PC-9 (cell line): ENCODE measurements at regions not wholly inside any gene's neighbourhood (a gene's known extent, or its start where the extent isn't known, plus 50 kb on each side); places are given as distances from the start of the nearest gene placed in this dataset.

Source experiments
- BruUV-seq: library from RNA; stranded (reverse); fragments of 400-500 nt; replicated peaks from 2 replicates; lab custom pipeline; 2021; lab: Mats Ljungman, UMichigan
- CTCF ChIA-PET: fragments of 300-600 bp; sonication (Branson Sonifier 250); formaldehyde crosslinking; loops from one replicate; lab custom pipeline; 2022; ENCODE audit warnings: antibody characterized with exemption; lab: Charles Lee
- POLR2A ChIA-PET: fragments of 300-600 bp; sonication (Branson Sonifier 250); formaldehyde crosslinking; loops from one replicate; lab custom pipeline; 2022; ENCODE audit warnings: antibody characterized with exemption; ENCODE audit not compliant: unreplicated experiment; lab: Charles Lee
- DNase-seq, 2 experiments: peaks; one replicate each; pipeline versions ENCODE4 v3.0.0 to v3.0.0-alpha.2; 2015 to 2022; ENCODE audit warnings: mixed read lengths in 1 of 2
- H2AFZ ChIP-seq: fragments of 200-600 bp; sonication (generic); 2 replicates; pipeline ENCODE4 v1.8.1; 2017; ENCODE audit warnings: antibody characterized with exemption
- H3F3A ChIP-seq: fragments of 200-600 bp; sonication (generic); 2 replicates; pipeline ENCODE4 v1.8.1; 2017; ENCODE audit warnings: antibody characterized with exemption, mild to moderate bottlenecking, low read depth; ENCODE audit not compliant: insufficient read depth
- H3K27ac ChIP-seq: fragments of 200-600 bp; sonication (generic); 2 replicates; pipeline ENCODE4 v1.6.1; 2016; ENCODE audit warnings: mixed run types
- H3K27me3 ChIP-seq: fragments of 200-600 bp; sonication (generic); 2 replicates; pipeline ENCODE4 v1.6.1; 2016; ENCODE audit warnings: low read depth, mixed run types; ENCODE audit not compliant: insufficient read depth
- H3K36me3 ChIP-seq: fragments of 200-600 bp; sonication (generic); 2 replicates; pipeline ENCODE4 v1.6.1; 2016; ENCODE audit warnings: low read depth, mixed run types
- H3K4me1 ChIP-seq: fragments of 200-600 bp; sonication (generic); replicated peaks from 2 replicates; pipeline ENCODE4 v1.6.1; 2016; ENCODE audit warnings: mixed run types; ENCODE audit not compliant: insufficient read depth
- H3K4me2 ChIP-seq: fragments of 200-600 bp; sonication (generic); 2 replicates; pipeline ENCODE4 v1.6.1; 2017; ENCODE audit warnings: mixed run types
- H3K4me3 ChIP-seq: fragments of 200-600 bp; sonication (generic); 2 replicates; pipeline ENCODE4 v1.6.1; 2016; ENCODE audit warnings: mixed run types
- H3K79me2 ChIP-seq: fragments of 200-600 bp; sonication (generic); 2 replicates; pipeline ENCODE4 v1.6.1; 2017; ENCODE audit warnings: low read depth, mixed run types
- H3K9me2 ChIP-seq: fragments of 200-600 bp; sonication (generic); 2 replicates; pipeline ENCODE4 v1.8.1; 2017; ENCODE audit warnings: mild to moderate bottlenecking; ENCODE audit not compliant: insufficient read depth
- H3K9me3 ChIP-seq: fragments of 200-600 bp; sonication (generic); 2 replicates; pipeline ENCODE4 v1.8.1; 2016; ENCODE audit warnings: low read depth; ENCODE audit not compliant: insufficient read depth
- H4K20me1 ChIP-seq: fragments of 200-600 bp; sonication (generic); 2 replicates; pipeline ENCODE4 v1.8.1; 2017; ENCODE audit not compliant: insufficient read depth
- EZH2 ChIP-seq: fragments of 200-600 bp; sonication (generic); IDR thresholded peaks from 2 replicates; pipeline ENCODE4 v1.8.0; 2017; ENCODE audit warnings: antibody characterized with exemption, low read depth
- intact Hi-C: fragments of 100-400 bp; cut with micrococcal nuclease; formaldehyde crosslinking; loops from one replicate; pipeline ENCODE4 v1.10.0; 2022; ENCODE audit not compliant: unreplicated experiment
- TF ChIP-seq, protein P1 (sequence below): fragments of 200-600 bp; sonication (generic); conservative IDR thresholded peaks from 2 replicates; pipeline ENCODE4 v1.6.1; 2017; ENCODE audit warnings: mixed run types, antibody characterized with exemption, mild to moderate bottlenecking, moderate library complexity

- no peaks in the 10 kb centered on the region for H3K79me2 ChIP-seq
- H3K4me1 ChIP-seq = no peaks in the 10 kb centered on the region
- H3F3A ChIP-seq = no peaks in the 10 kb centered on the region
- H3K9me2 ChIP-seq = no peaks in the 10 kb centered on the region
- no peaks in the 10 kb centered on the region for H3K36me3 ChIP-seq
- TF ChIP-seq, protein P1, sequence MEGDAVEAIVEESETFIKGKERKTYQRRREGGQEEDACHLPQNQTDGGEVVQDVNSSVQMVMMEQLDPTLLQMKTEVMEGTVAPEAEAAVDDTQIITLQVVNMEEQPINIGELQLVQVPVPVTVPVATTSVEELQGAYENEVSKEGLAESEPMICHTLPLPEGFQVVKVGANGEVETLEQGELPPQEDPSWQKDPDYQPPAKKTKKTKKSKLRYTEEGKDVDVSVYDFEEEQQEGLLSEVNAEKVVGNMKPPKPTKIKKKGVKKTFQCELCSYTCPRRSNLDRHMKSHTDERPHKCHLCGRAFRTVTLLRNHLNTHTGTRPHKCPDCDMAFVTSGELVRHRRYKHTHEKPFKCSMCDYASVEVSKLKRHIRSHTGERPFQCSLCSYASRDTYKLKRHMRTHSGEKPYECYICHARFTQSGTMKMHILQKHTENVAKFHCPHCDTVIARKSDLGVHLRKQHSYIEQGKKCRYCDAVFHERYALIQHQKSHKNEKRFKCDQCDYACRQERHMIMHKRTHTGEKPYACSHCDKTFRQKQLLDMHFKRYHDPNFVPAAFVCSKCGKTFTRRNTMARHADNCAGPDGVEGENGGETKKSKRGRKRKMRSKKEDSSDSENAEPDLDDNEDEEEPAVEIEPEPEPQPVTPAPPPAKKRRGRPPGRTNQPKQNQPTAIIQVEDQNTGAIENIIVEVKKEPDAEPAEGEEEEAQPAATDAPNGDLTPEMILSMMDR = no peak
- no peak for TF ChIP-seq EZH2
- no peak overlapping the region for H3K27ac ChIP-seq
- H2AFZ ChIP-seq = no peak overlapping the region
- H4K20me1 ChIP-seq = no peaks in the 10 kb centered on the region
- H3K27me3 ChIP-seq = no peaks in the 10 kb centered on the region
- CTCF ChIA-PET = no interaction called here
- no peak overlapping the region for H3K4me2 ChIP-seq
- POLR2A ChIA-PET = no interaction called here
- no peak overlapping the region for H3K4me3 ChIP-seq
- intact Hi-C loops = no loop called here
- no peak for DNase-seq
- no peaks in the 10 kb centered on the region for H3K9me3 ChIP-seq
- no TSS peak for BruUV-seq
Measured at GRCh38 chr18:37946324-37946723, 380.7 kb upstream of the CELF4 start.

DNA sequence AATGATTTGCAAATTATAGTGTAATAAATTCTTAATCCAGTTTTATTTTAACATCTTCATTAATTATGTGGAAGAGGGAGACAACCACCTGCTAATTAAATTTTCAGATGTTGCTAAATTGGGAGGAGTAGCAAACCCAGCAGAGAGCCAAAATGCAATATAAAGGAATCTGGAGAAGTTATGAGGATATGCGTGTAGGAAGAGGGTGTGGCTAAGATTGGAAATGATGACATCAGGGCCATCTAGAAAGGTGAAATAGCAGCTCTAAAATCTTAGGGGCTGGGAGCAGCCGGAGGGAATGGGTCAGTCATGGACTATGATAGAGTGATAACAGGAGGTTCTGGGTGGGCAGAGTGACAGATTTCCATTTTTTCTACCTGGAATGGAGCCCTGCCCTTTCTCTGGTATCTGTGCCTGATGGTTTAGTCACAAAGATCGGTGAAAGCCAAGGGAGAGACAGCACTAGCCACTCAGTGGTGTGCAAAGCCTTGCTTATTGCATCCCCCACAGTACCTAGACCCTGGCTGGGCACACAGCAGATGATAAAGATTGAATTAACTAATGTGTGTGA is 379.2 kb upstream of the CELF4 start:
- no peak overlapping the region for H3K4me3 ChIP-seq
- no peaks in the 10 kb centered on the region for H3K36me3 ChIP-seq
- no peaks in the 10 kb centered on the region for H3F3A ChIP-seq
- no TSS peak for BruUV-seq
- ChIA-PET POLR2A (no interaction called here), CTCF (no interaction called here)
- H3K79me2 ChIP-seq = no peaks in the 10 kb centered on the region
- no peaks in the 10 kb centered on the region for H3K9me3 ChIP-seq
- H3K4me2 ChIP-seq = no peak overlapping the region
- no peaks in the 10 kb centered on the region for H4K20me1 ChIP-seq
- intact Hi-C loops = no loop called here
- no peak overlapping the region for H2AFZ ChIP-seq
- TF ChIP-seq, protein P1 = no peak
- no peak for TF ChIP-seq EZH2
- DNase-seq = no peak
- no peak overlapping the region for H3K27ac ChIP-seq
- no peaks in the 10 kb centered on the region for H3K4me1 ChIP-seq
- H3K27me3 ChIP-seq = no peaks in the 10 kb centered on the region
- no peaks in the 10 kb centered on the region for H3K9me2 ChIP-seq

DNA sequence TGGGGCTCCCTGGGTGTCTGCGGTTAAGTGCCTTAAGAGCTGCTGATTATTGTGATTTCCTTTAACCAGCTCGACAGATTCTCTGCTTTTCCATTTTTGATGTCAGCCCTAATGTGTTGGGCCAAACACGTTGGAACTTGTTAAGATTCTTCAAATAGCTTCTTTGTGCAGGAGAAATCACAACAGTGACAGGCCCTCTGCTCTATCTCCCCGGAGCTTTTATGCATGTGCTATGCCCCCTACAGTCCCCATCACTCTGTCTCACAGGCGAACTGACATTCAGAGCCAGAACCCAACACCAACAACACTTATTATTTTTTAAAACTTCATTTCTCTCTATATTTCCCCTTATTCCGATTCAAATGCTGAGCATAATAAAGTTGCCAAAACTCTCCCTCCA is 371.7 kb upstream of the CELF4 start:
- no TSS peak for BruUV-seq
- H3K9me2 ChIP-seq = no peaks in the 10 kb centered on the region
- TF ChIP-seq, protein P1 = no peak
- TF ChIP-seq EZH2 = no peak
- H2AFZ ChIP-seq = no peak overlapping the region
- H3K4me1 ChIP-seq = no peaks in the 10 kb centered on the region
- DNase-seq = no peak
- no peak overlapping the region for H3K27ac ChIP-seq
- no peak overlapping the region for H3K4me3 ChIP-seq
- no peaks in the 10 kb centered on the region for H4K20me1 ChIP-seq
- POLR2A ChIA-PET = no interaction called here
- CTCF ChIA-PET = no interaction called here
- no peaks in the 10 kb centered on the region for H3K79me2 ChIP-seq
- no peaks in the 10 kb centered on the region for H3F3A ChIP-seq
- intact Hi-C loops = no loop called here
- no peaks in the 10 kb centered on the region for H3K27me3 ChIP-seq
- H3K36me3 ChIP-seq = no peaks in the 10 kb centered on the region
- H3K4me2 ChIP-seq = no peak overlapping the region
- H3K9me3 ChIP-seq = no peaks in the 10 kb centered on the region
